ENCODE measurements at regions not wholly inside any gene's neighbourhood (a gene's known extent, or its start where the extent isn't known, plus 50 kb on each side); places are given as distances from the start of the nearest gene placed in this dataset.

GRCh38 chr2:126221506-126221905 is 434.5 kb upstream of the GYPC start:
- TF ChIP-seq CTCF (conservative IDR thresholded peaks at IDR 0.05; ENCODE audit: low read depth, low read length) (no peak), RAD21 (IDR thresholded peaks at IDR 0.05; ENCODE audit: low read length) (no peak), MXI1 (IDR thresholded peaks at IDR 0.05; ENCODE audit: borderline replicate concordance, low read depth, low read length) (no peak), FOS (IDR thresholded peaks at IDR 0.05; ENCODE audit: low read depth, low read length) (no peak), CEBPB (IDR thresholded peaks at IDR 0.05; ENCODE audit: low read depth, low read length) (no peak), USF2 (IDR thresholded peaks at IDR 0.05; ENCODE audit: low read depth, low read length) (no peak), POLR2A (IDR thresholded peaks at IDR 0.05; ENCODE audit: low read depth, low read length) (no peak), SMC3 (IDR thresholded peaks at IDR 0.05; ENCODE audit: low read depth, low read length) (no peak), MAFK (IDR thresholded peaks at IDR 0.05; ENCODE audit: low read depth, low read length) (no peak), RCOR1 (IDR thresholded peaks at IDR 0.05; ENCODE audit: insufficient replicate concordance, low read length) (no peak)

Measured in IMR-90 (cell line).